ENCODE measurements at regions not wholly inside any gene's neighbourhood (a gene's known extent, or its start where the extent isn't known, plus 50 kb on each side); places are given as distances from the start of the nearest gene placed in this dataset.

DNA sequence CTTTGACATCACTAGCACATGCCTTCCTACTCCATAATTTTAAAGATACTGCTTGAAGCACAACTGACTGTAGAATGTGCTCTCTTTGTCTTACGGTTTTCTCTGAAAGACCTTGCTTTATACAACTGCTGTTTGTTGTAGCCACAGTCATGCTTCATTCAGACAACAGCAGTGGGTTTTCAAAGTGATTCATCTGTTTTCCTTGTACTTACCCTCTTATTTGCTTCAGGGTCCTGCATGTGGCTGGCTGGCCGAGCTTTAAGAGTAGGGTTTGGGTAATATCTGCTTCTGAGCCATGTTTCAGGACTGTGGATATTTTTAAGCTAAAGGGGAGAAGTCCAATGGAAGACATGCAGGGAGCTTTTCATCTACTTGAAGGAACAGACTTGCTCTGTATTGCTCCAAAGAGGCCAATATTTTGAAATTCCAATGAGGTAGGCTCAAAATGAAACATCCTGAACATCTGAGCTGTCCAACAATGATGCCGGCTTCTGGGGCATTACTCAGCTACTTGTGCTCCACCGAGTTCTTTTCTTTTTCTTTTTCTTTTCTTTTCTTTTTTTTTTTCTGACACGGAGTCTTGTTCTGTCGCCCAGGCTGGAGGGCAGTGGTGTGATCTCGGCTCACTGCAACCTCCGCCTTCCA lies 160.2 kb upstream of the SGK1 start:
- intact Hi-C loops (cut with DNase I; ENCODE audit: low total_unique reads) = no loop called here
- no peaks in the 10 kb centered on the region for H3K27me3 ChIP-seq
- no peaks in the 10 kb centered on the region for H3K4me1 ChIP-seq
- H3K27ac ChIP-seq = no peak overlapping the region
- DNase-seq = no peak
- no peak for TF ChIP-seq POLR2A (IDR thresholded peaks at IDR 0.05)
- TF ChIP-seq, protein P1, sequence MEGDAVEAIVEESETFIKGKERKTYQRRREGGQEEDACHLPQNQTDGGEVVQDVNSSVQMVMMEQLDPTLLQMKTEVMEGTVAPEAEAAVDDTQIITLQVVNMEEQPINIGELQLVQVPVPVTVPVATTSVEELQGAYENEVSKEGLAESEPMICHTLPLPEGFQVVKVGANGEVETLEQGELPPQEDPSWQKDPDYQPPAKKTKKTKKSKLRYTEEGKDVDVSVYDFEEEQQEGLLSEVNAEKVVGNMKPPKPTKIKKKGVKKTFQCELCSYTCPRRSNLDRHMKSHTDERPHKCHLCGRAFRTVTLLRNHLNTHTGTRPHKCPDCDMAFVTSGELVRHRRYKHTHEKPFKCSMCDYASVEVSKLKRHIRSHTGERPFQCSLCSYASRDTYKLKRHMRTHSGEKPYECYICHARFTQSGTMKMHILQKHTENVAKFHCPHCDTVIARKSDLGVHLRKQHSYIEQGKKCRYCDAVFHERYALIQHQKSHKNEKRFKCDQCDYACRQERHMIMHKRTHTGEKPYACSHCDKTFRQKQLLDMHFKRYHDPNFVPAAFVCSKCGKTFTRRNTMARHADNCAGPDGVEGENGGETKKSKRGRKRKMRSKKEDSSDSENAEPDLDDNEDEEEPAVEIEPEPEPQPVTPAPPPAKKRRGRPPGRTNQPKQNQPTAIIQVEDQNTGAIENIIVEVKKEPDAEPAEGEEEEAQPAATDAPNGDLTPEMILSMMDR (IDR thresholded peaks at IDR 0.05) = no peak
- no peak overlapping the region for H3K4me3 ChIP-seq
- no peaks in the 10 kb centered on the region for H3K9me3 ChIP-seq
- no peaks in the 10 kb centered on the region for H3K36me3 ChIP-seq

DNA sequence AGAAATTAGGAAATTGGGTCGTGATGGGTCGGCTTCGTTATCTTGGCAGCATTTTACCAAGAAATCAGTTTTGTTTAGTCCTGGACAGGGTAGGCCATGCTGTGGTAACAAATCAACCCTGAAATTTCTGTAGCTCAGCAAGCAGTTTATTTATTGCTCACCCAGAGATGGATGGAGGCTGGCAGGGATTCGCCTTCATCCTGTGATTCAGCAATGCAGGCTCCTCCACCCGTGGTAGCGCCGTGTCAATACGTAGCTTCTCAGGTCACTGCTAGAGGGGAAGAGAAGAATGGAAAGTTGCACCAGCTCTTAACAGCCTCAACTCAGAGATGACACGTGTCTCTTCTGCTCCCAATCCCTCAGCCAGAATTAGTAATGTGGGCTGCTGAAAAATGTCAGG lies 157.0 kb upstream of the SGK1 start:
- Histone ChIP-seq H3K9me3 (no peaks in the 10 kb centered on the region), H3K27ac (no peak overlapping the region), H3K4me1 (no peaks in the 10 kb centered on the region), H3K4me3 (no peak overlapping the region), H3K27me3 (no peaks in the 10 kb centered on the region), H3K36me3 (no peaks in the 10 kb centered on the region)
- no peak for DNase-seq
- intact Hi-C loops (cut with DNase I; ENCODE audit: low total_unique reads) = no loop called here
- TF ChIP-seq, protein P1 (IDR thresholded peaks at IDR 0.05) = no peak
- TF ChIP-seq POLR2A (IDR thresholded peaks at IDR 0.05) = no peak

DNA sequence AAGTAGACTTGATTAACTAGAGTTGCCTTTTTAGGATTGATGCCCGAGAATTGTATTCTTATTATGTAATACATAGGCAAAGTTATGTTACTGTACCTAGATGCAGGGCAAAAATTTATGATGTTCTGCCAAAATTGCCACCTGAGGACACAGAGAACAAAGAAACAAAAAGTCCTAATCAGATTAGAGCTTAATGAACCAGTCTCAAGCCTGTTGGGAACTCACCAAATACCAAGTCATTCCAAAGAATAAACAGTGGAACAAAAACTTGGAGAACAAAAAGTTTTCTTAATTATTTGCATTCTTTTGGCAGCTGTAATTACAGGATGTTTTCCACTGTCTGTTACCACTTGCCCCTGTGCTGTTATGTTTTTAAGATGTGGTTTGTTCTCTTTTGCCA lies 154.7 kb upstream of the SGK1 start:
- Histone ChIP-seq H3K4me3 (no peak overlapping the region), H3K9me3 (no peaks in the 10 kb centered on the region), H3K36me3 (no peaks in the 10 kb centered on the region), H3K4me1 (no peaks in the 10 kb centered on the region), H3K27ac (no peak overlapping the region), H3K27me3 (no peaks in the 10 kb centered on the region)
- TF ChIP-seq, protein P1 (IDR thresholded peaks at IDR 0.05) = no peak
- TF ChIP-seq POLR2A (IDR thresholded peaks at IDR 0.05) = no peak
- intact Hi-C loops (cut with DNase I; ENCODE audit: low total_unique reads) = no loop called here
- no peak for DNase-seq

DNA sequence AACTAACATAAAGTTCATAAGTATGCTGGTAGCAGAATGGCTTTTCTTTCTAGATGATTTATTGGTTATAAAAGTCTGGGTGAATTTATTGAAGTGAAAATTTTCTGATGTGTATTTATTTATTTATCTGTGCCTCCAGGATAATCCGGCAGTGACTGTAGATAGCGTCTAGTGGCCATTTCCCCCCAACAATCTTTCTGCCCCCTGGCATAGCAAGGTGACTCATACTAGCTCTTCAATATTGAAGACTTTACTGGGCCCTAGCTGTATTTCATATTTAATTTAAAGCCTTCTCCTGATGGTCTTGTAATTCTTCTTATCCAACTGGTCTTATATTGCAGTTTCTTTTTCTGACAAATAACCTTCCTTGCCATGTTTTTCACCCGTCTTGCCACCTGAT lies 154.1 kb upstream of the SGK1 start:
- H3K36me3 ChIP-seq = no peaks in the 10 kb centered on the region
- intact Hi-C loops (cut with DNase I; ENCODE audit: low total_unique reads) = no loop called here
- H3K4me1 ChIP-seq = no peaks in the 10 kb centered on the region
- DNase-seq = no peak
- no peak overlapping the region for H3K27ac ChIP-seq
- H3K9me3 ChIP-seq = no peaks in the 10 kb centered on the region
- no peaks in the 10 kb centered on the region for H3K27me3 ChIP-seq
- TF ChIP-seq, protein P1 (IDR thresholded peaks at IDR 0.05) = no peak
- TF ChIP-seq POLR2A (IDR thresholded peaks at IDR 0.05) = no peak
- H3K4me3 ChIP-seq = no peak overlapping the region

DNA sequence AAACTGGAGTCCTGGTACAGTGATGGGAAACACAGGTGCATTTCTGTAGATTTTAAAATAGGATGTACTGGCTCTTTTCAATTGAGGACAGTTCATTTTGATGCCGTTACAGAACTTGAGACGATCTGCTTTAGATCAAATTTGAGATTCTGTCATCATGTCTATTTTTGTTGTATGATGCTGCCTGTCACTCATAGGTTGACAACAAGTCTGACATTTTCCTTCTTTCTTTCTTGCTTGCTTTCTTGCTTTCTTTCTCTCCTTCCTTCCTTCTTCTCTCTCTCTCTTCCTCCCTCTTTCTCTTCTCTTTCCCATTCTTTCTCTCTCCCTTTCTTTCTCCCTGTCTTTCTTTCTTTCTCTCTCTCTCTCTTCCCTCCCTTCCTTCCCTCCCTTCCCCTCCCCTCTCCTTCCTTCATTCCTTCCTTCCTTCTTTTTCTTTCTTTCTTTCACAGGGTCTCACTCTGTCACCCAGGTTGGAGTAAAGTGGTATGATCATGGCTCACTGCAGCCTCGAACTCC lies 152.6 kb upstream of the SGK1 start:
- no peak overlapping the region for H3K4me3 ChIP-seq
- H3K27me3 ChIP-seq = no peaks in the 10 kb centered on the region
- no peak overlapping the region for H3K27ac ChIP-seq
- DNase-seq = no peak
- no peaks in the 10 kb centered on the region for H3K4me1 ChIP-seq
- TF ChIP-seq, protein P1 (IDR thresholded peaks at IDR 0.05) = no peak
- no peak for TF ChIP-seq POLR2A (IDR thresholded peaks at IDR 0.05)
- intact Hi-C loops (cut with DNase I; ENCODE audit: low total_unique reads) = no loop called here
- H3K9me3 ChIP-seq = no peaks in the 10 kb centered on the region
- H3K36me3 ChIP-seq = no peaks in the 10 kb centered on the region

All from uterus (tissue), 3 donors.